GM12865 (cell line): ENCODE measurements at regions not wholly inside any gene's neighbourhood (a gene's known extent, or its start where the extent isn't known, plus 50 kb on each side); places are given as distances from the start of the nearest gene placed in this dataset.
A peak's percentile ranks its signal among the peaks of the same experiment; 100 is the strongest.

Experiments used
- DNase-seq: peaks from one replicate; pipeline ENCODE4 v3.0.0; 2010; ENCODE audit warnings: low read depth
- H3K4me3 ChIP-seq: 2 replicates; pipeline ENCODE4 v1.5.1; 2011; ENCODE audit warnings: mild to moderate bottlenecking, low read depth, low read length, control low read depth
- TF ChIP-seq, protein P1 (sequence below): IDR thresholded peaks from 2 replicates; pipeline ENCODE4 v1.5.1; 2011; ENCODE audit warnings: low read length, control low read depth, low read depth, inconsistent platforms; ENCODE audit not compliant: insufficient read depth; ENCODE audit errors: missing control alignments

- no peak overlapping the region for H3K4me3 ChIP-seq
- TF ChIP-seq, protein P1, sequence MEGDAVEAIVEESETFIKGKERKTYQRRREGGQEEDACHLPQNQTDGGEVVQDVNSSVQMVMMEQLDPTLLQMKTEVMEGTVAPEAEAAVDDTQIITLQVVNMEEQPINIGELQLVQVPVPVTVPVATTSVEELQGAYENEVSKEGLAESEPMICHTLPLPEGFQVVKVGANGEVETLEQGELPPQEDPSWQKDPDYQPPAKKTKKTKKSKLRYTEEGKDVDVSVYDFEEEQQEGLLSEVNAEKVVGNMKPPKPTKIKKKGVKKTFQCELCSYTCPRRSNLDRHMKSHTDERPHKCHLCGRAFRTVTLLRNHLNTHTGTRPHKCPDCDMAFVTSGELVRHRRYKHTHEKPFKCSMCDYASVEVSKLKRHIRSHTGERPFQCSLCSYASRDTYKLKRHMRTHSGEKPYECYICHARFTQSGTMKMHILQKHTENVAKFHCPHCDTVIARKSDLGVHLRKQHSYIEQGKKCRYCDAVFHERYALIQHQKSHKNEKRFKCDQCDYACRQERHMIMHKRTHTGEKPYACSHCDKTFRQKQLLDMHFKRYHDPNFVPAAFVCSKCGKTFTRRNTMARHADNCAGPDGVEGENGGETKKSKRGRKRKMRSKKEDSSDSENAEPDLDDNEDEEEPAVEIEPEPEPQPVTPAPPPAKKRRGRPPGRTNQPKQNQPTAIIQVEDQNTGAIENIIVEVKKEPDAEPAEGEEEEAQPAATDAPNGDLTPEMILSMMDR = no peak
- DNase-seq = no peak
Observed at GRCh38 chr4:144350706-144351105, 210.2 kb upstream of the GYPA start.

DNA sequence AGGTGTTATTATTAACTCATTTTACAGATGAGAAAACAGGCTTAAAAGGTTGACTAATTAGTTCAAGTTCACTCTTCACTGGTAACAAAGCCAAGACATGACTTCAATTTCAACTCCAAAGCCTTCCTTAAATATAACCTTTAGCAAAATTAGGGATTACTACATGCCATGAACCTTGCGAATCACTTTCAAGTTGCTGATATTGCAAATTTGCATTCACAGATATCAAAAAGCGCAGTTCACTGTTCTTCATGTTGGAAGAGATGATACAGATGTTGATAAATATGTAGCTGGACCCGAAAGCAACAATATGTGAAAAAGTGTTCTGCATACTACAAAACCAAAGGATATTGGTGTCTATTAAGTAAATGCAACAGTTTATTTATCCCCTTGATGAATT is 210.8 kb upstream of the GYPA start:
- no peak overlapping the region for H3K4me3 ChIP-seq
- no peak for DNase-seq
- TF ChIP-seq, protein P1 = no peak

DNA sequence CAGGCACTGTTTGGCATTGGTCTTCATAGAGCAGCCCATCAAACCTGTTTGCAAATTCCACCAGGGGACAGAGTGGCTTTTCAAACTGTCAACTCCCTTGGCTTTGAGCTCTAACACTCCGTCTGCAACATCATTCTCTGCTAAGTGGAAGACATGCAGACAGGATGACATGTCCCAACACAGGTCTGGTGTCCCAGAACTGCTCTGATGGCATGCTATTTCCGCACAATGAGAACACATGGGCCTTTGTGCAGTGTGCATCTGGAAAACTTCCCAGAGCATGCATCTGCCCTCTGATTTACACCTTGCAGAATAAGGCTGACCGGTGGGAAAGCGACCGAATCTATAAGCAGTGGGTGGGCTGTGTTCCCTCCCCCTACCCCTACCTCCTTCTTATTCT is 212.8 kb upstream of the GYPA start:
- TF ChIP-seq, protein P1 = no peak
- DNase-seq = no peak
- no peak overlapping the region for H3K4me3 ChIP-seq

DNA sequence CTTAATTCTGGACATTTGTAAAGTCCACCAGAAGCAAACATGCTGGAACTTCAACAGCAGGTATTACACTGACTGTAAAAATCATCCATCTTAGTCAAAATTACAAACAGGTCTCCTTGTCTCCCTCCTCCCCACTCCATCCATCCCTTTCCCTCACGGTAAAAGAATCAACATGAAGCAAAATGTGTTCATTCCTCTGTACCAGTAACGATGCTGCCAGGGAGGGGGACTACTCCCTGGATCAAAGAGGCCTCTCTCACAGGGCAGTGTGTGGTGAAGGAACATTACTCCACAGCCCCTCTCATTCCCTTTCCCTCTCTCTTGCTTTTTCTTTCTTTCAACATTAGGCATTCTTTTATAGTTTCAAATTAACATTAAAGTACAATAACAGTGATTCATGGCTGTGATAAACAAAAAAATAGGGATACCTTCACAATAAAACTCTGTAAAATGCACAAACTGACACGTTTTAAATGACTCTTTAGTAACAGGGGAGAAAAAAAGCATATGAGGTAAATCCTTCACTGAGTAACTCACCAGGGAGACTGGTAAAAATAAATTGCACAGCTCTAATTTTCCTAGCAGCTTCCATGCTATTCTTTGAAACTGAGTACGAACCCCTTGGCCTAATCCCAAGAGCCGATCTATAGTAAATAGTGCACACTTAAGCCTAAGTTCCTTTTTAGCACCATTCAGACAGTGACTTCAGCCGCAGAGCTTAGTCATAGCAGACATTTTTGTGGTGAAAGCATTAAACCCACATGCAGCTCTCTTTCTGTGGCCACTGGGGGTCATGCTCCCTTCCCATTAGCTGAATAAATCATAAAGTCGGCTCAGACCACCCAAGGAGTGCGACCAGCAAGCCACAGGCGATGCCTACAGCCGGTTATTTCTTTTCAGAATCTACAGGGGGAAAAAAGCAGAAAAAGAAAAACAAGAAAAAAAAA is 215.6 kb upstream of the GYPA start:
- DNase-seq = peak; percentile 85
- TF ChIP-seq, protein P1 = peak; percentile 24
- no peak overlapping the region for H3K4me3 ChIP-seq

DNA sequence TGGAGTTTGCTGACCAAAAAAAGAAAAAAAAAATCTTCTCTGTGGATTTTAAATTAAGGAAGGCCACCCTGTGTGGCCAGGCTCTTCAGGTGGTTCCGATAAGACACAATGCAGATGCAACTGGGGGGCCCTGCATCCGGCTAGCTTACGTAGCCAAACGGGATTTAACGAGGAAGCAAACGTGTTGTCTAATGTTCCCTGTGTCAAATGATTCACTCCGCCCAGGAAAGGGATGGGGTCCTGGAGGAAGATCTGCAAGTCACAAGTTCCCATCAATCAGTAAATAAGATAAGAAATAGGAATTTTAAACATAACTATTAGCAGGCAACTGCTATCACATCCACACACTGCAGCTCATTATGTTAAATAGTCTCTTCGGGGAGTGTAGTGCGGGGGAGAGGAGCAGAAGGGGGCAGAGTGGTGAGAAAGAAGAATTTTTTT is 216.4 kb upstream of the GYPA start:
- TF ChIP-seq, protein P1 = no peak
- H3K4me3 ChIP-seq = no peak overlapping the region
- DNase-seq = no peak

DNA sequence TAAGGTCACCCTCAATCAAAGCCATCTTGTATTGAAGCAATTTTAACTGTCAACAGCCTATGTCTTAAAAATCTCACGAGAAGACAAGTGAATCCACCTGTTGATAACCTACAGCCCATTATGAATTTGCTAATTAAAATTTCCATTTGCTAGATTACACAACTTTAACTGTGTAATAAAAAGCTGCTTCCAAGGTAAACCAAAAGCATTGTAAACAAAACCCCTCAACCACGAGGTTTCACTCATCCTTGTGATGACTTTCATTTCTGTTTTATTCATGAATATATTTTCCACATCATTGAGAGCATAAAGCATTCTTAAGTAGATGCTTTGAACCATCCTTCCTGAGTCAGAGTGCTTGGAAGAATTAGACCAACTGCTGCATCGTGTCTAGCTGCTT is 217.5 kb upstream of the GYPA start:
- DNase-seq = no peak
- TF ChIP-seq, protein P1 = no peak
- H3K4me3 ChIP-seq = no peak overlapping the region
